ENCODE measurements at regions not wholly inside any gene's neighbourhood (a gene's known extent, or its start where the extent isn't known, plus 50 kb on each side); places are given as distances from the start of the nearest gene placed in this dataset.

DNA sequence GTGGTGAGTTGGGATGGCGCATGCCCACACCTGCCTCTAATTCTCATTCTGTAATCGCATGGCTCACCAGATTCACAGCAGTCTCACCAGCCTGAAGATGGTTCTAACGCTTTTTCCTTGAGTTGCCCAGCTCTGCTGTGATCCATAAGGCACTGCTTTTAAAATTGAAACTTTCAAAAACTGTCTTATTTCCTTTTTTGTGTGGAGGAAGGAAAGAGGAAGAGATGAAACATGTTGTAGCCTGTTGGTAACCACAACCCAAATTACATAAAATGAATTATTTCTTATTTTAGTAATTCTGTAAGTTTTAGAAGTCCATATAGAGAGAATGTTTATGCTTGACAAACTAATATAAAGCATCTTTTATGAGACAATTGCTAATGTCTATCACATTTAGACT lies 165.4 kb downstream of the RBM43 start:
- H3K27me3 ChIP-seq: no peaks in the 10 kb centered on the region
- TF ChIP-seq POLR2A (IDR thresholded peaks at IDR 0.05): no peak
- TF ChIP-seq, protein P1, sequence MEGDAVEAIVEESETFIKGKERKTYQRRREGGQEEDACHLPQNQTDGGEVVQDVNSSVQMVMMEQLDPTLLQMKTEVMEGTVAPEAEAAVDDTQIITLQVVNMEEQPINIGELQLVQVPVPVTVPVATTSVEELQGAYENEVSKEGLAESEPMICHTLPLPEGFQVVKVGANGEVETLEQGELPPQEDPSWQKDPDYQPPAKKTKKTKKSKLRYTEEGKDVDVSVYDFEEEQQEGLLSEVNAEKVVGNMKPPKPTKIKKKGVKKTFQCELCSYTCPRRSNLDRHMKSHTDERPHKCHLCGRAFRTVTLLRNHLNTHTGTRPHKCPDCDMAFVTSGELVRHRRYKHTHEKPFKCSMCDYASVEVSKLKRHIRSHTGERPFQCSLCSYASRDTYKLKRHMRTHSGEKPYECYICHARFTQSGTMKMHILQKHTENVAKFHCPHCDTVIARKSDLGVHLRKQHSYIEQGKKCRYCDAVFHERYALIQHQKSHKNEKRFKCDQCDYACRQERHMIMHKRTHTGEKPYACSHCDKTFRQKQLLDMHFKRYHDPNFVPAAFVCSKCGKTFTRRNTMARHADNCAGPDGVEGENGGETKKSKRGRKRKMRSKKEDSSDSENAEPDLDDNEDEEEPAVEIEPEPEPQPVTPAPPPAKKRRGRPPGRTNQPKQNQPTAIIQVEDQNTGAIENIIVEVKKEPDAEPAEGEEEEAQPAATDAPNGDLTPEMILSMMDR (IDR thresholded peaks at IDR 0.05): no peak
- H3K9me3 ChIP-seq: no peaks in the 10 kb centered on the region
- no peak overlapping the region for H3K4me3 ChIP-seq
- H3K27ac ChIP-seq: no peak overlapping the region
- H3K4me1 ChIP-seq: no peaks in the 10 kb centered on the region
- DNase-seq: no peak
- no peaks in the 10 kb centered on the region for H3K36me3 ChIP-seq

DNA sequence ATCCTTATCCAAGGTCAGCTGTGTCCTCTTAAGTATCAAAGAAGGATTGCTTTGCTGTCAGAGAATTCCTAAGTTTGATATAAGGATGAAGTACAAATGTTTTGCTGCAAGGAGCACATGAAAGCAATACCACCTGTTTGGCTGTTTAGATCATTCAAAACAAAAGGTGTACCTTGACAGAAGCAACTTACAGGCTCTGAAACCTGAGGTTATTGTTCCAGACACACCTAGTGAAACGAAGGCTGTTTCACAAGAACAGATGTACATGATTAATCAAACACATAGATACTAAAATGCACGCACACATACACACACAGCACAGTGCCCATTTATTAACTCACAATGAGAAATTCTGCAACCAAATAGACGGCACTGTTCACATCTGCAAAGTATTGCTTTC lies 166.2 kb downstream of the RBM43 start:
- H3K9me3 ChIP-seq: no peaks in the 10 kb centered on the region
- no peaks in the 10 kb centered on the region for H3K36me3 ChIP-seq
- no peak overlapping the region for H3K27ac ChIP-seq
- TF ChIP-seq, protein P1 (IDR thresholded peaks at IDR 0.05): no peak
- no peak for TF ChIP-seq POLR2A (IDR thresholded peaks at IDR 0.05)
- H3K4me3 ChIP-seq: no peak overlapping the region
- no peak for DNase-seq
- H3K27me3 ChIP-seq: no peaks in the 10 kb centered on the region
- H3K4me1 ChIP-seq: no peaks in the 10 kb centered on the region

DNA sequence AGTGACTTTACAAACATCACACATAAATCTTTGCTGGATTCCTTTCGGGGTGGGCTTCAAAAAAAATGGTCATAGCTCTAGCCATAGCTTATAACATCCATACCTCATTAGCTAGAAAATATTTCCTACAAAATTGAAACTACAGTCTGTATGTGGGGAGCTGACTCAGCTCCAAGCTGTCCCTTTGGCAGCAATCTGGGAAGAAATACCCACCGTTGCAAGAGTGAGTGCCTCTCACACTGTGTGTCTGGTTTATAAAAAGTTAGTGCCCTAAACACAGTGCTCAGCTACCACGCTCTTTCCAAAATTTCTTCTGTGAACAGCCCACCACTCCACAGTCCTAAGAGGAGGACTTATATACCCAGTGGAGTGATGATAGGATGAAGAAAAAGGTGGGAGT lies 170.1 kb downstream of the RBM43 start:
- no peaks in the 10 kb centered on the region for H3K27me3 ChIP-seq
- H3K4me3 ChIP-seq: no peak overlapping the region
- no peak for TF ChIP-seq POLR2A (IDR thresholded peaks at IDR 0.05)
- TF ChIP-seq, protein P1 (IDR thresholded peaks at IDR 0.05): no peak
- no peak for DNase-seq
- no peaks in the 10 kb centered on the region for H3K36me3 ChIP-seq
- no peak overlapping the region for H3K27ac ChIP-seq
- no peaks in the 10 kb centered on the region for H3K9me3 ChIP-seq
- no peaks in the 10 kb centered on the region for H3K4me1 ChIP-seq

DNA sequence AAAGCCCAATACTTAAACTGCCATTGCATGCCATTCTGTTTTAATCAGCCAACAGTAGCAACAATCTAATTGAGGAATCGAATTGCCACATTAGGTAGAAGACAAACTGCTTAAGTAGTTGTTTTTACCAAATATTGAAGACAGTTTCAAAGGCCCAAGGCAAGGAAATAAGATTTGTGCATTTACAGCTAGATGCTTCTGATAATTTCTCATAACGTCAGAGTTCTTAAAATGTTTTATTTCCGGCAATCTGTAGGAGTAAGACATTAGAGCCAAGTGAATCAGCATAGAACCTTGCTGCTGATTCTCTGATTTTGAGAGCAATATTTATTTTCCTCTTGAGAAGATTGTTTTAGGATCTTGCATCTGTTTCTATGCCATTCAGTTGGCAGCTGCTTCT lies 174.3 kb downstream of the RBM43 start:
- TF ChIP-seq, protein P1 (IDR thresholded peaks at IDR 0.05): no peak
- no peak for TF ChIP-seq POLR2A (IDR thresholded peaks at IDR 0.05)
- H3K4me3 ChIP-seq: no peak overlapping the region

DNA sequence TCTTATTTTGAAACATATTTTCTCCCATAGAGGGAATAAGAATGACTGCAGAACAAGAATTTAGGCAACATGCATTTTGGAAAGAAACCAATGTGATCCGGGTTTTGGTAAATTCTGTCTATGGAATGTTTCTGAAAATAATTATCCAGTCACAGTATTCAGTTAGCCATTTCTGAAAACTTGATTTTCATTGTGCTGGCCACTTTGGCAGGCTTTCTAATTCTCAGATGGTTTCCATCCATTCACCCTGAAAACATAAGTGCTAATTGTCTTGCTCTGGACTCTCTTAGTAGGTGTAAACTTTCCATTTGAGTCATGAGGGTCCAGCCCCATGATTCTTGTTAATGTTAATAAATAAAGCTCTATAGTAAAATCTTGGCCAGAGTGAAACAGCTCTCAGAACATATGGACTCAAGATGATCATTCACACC lies 176.5 kb downstream of the RBM43 start:
- TF ChIP-seq, protein P1 (IDR thresholded peaks at IDR 0.05): no peak
- Histone ChIP-seq H3K27ac (no peak overlapping the region), H3K36me3 (no peaks in the 10 kb centered on the region), H3K27me3 (no peaks in the 10 kb centered on the region), H3K4me1 (no peaks in the 10 kb centered on the region), H3K9me3 (no peaks in the 10 kb centered on the region), H3K4me3 (no peak overlapping the region)
- DNase-seq: no peak

More for the DNA sequence above, 174.3 kb downstream of the RBM43 start:
- no peaks in the 10 kb centered on the region for H3K27me3 ChIP-seq
- no peak for DNase-seq
- H3K36me3 ChIP-seq: no peaks in the 10 kb centered on the region
- H3K27ac ChIP-seq: no peak overlapping the region
- H3K4me1 ChIP-seq: no peaks in the 10 kb centered on the region
- no peaks in the 10 kb centered on the region for H3K9me3 ChIP-seq
